GM23338 (cell line): ENCODE measurements at regions not wholly inside any gene's neighbourhood (a gene's known extent, or its start where the extent isn't known, plus 50 kb on each side); places are given as distances from the start of the nearest gene placed in this dataset.

Source experiments
- ATAC-seq: fragments of 200-7000 bp; cut with Tn5 transposase; 3 replicates; pipeline ENCODE4 v1.9.1; 2020
- DNase-seq: peaks from one replicate; pipeline ENCODE4 v3.0.0-alpha.2; 2015; ENCODE audit warnings: low spot score
- H2AFZ ChIP-seq: fragments of 200-600 bp; sonication (generic); 2 replicates; pipeline ENCODE4 v1.8.0; 2016; ENCODE audit warnings: antibody characterized with exemption, mild to moderate bottlenecking, moderate library complexity
- H3F3A ChIP-seq: fragments of 200-600 bp; sonication (generic); replicated peaks from 2 replicates; pipeline ENCODE4 v1.8.0; 2017; ENCODE audit warnings: antibody characterized with exemption, mixed run types, low read depth
- H3K27ac ChIP-seq: fragments of 200-600 bp; sonication (generic); 2 replicates; pipeline ENCODE4 v1.6.1; 2016; ENCODE audit warnings: low read depth
- H3K27me3 ChIP-seq: fragments of 200-600 bp; sonication (generic); 2 replicates; pipeline ENCODE4 v1.8.0; 2016; ENCODE audit warnings: mild to moderate bottlenecking, mixed run types, moderate library complexity; ENCODE audit not compliant: insufficient read depth
- H3K36me3 ChIP-seq: fragments of 200-600 bp; sonication (generic); 2 replicates; pipeline ENCODE4 v1.8.0; 2016; ENCODE audit warnings: mild to moderate bottlenecking; ENCODE audit not compliant: insufficient read depth
- H3K4me1 ChIP-seq: fragments of 200-600 bp; sonication (generic); 2 replicates; pipeline ENCODE4 v1.8.0; 2016; ENCODE audit warnings: mild to moderate bottlenecking, moderate library complexity; ENCODE audit not compliant: insufficient read depth
- H3K4me2 ChIP-seq: fragments of 200-600 bp; sonication (generic); 2 replicates; pipeline ENCODE4 v1.7.1; 2017; ENCODE audit warnings: mixed run types
- H3K4me3 ChIP-seq: fragments of 200-600 bp; sonication (generic); 2 replicates; pipeline ENCODE4 v1.6.1; 2016; ENCODE audit warnings: mixed run types
- H3K79me2 ChIP-seq: fragments of 200-600 bp; sonication (generic); replicated peaks from 2 replicates; pipeline ENCODE4 v1.8.0; 2017; ENCODE audit warnings: mild to moderate bottlenecking; ENCODE audit not compliant: insufficient read depth
- H3K9me2 ChIP-seq: fragments of 200-600 bp; sonication (generic); 2 replicates; pipeline ENCODE4 v1.8.0; 2017; ENCODE audit not compliant: insufficient read depth
- H4K20me1 ChIP-seq: fragments of 200-600 bp; sonication (generic); replicated peaks from 2 replicates; pipeline ENCODE4 v1.8.0; 2017; ENCODE audit warnings: mild to moderate bottlenecking; ENCODE audit not compliant: insufficient read depth
- H3K27ac Mint-ChIP-seq: 2 replicates; pipeline ENCODE4 v1.8.0; 2020; ENCODE audit warnings: inconsistent platforms, mild to moderate bottlenecking, moderate library complexity, mixed read lengths
- H3K27me3 Mint-ChIP-seq: 3 replicates; pipeline ENCODE4 v1.8.0; 2022; ENCODE audit warnings: low read depth, mild to moderate bottlenecking, moderate library complexity, mixed read lengths, inconsistent platforms; ENCODE audit not compliant: insufficient read depth, poor library complexity
- H3K36me3 Mint-ChIP-seq: 3 replicates; pipeline ENCODE4 v1.8.0; 2021; ENCODE audit warnings: low read depth, mild to moderate bottlenecking, inconsistent platforms, moderate library complexity, mixed read lengths
- H3K4me1 Mint-ChIP-seq: 3 replicates; pipeline ENCODE4 v1.8.0; 2020; ENCODE audit warnings: mild to moderate bottlenecking, inconsistent platforms, mixed read lengths
- H3K4me3 Mint-ChIP-seq: 3 replicates; pipeline ENCODE4 v1.8.0; 2021; ENCODE audit warnings: moderate library complexity, mild to moderate bottlenecking, inconsistent platforms, mixed read lengths
- H3K9me3 Mint-ChIP-seq: 3 replicates; pipeline ENCODE4 v1.8.0; 2020; ENCODE audit warnings: moderate library complexity, mild to moderate bottlenecking, inconsistent platforms, mixed read lengths
- EZH2 ChIP-seq: fragments of 200-600 bp; sonication (generic); IDR thresholded peaks from one replicate; pipeline ENCODE4 v1.8.0; 2017; ENCODE audit warnings: antibody characterized with exemption, mild to moderate bottlenecking, low read depth; ENCODE audit not compliant: unreplicated experiment
- EZH2phosphoT487 ChIP-seq: fragments of 200-600 bp; sonication (generic); IDR thresholded peaks from one replicate; pipeline ENCODE4 v1.8.1; 2018; ENCODE audit warnings: antibody characterized with exemption; ENCODE audit not compliant: unreplicated experiment
- JUNB ChIP-seq: IDR thresholded peaks from one replicate; pipeline ENCODE4 v1.6.1; 2016; ENCODE audit warnings: antibody characterized with exemption; ENCODE audit not compliant: unreplicated experiment
- STAT1 ChIP-seq: IDR thresholded peaks from one replicate; pipeline ENCODE4 v1.6.1; 2016; ENCODE audit warnings: antibody characterized with exemption; ENCODE audit not compliant: unreplicated experiment
- ZNF114 ChIP-seq: fragments of 250-450 bp; sonication (Bioruptor Pico); IDR thresholded peaks from 2 replicates; pipeline ENCODE4 v1.5.0; 2020; ENCODE audit warnings: mild to moderate bottlenecking, moderate library complexity
- ZNF331 ChIP-seq: fragments of 250-450 bp; sonication (Bioruptor Pico); IDR thresholded peaks from 2 replicates; pipeline ENCODE4 v1.5.0; 2020; ENCODE audit warnings: low read depth, mild to moderate bottlenecking, moderate library complexity
- TF ChIP-seq, protein P1 (sequence below), 2 experiments: fragments of 200-600 bp in 1 of 2; sonication (generic) in 1 of 2; conservative IDR thresholded peaks; 2 replicates each; pipeline versions ENCODE4 v1.5.1 to v1.6.1; 2016 to 2017; ENCODE audit warnings: antibody characterized with exemption in 2 of 2, low read depth in 2 of 2, mild to moderate bottlenecking in 2 of 2, moderate library complexity in 1 of 2
- TF ChIP-seq, protein P2 (sequence below): IDR thresholded peaks from 2 replicates; pipeline ENCODE4 v1.6.1; 2016; ENCODE audit warnings: antibody characterized with exemption

DNA sequence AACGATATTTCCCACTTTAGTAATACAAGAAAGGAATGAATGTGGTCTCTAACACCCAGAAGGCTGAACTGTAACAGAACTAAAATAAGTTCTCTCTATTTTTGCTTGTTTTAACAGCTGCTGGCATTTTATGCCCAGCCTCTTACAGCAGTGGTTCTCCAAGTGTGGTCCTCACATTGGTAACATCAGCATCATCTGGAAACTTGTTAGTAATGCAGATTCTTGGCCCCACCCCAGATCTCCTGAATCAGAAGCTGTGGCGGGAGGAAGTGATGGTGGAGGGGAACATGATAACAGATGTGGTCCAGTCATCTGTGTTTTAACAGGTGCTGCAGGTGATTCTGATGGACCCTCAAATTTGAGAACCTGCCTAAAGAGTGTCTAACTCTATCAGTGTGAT is 170.1 kb downstream of the TMEM26 start:
- TF ChIP-seq EZH2 = no peak
- no peaks in the 10 kb centered on the region for H3K4me1 ChIP-seq
- Mint-ChIP-seq H3K27me3 (no peaks in the 10 kb centered on the region), H3K9me3 (no peaks in the 10 kb centered on the region), H3K4me1 (no peaks in the 10 kb centered on the region), H3K36me3 (no peaks in the 10 kb centered on the region), H3K4me3 (no peak overlapping the region), H3K27ac (no peak overlapping the region)
- no peaks in the 10 kb centered on the region for H3K79me2 ChIP-seq
- no peak overlapping the region for H3K4me2 ChIP-seq
- H3K4me3 ChIP-seq = no peak overlapping the region
- no peaks in the 10 kb centered on the region for H3F3A ChIP-seq
- no peak for DNase-seq
- H2AFZ ChIP-seq = peak overlapping the region; percentile 34
- no peak for ATAC-seq
- H3K27me3 ChIP-seq = no peaks in the 10 kb centered on the region
- no peak overlapping the region for H3K27ac ChIP-seq
- H3K9me2 ChIP-seq = peaks cover 10% of the 10 kb centered on the region; the same call in 1 of the 2 replicates
- no peaks in the 10 kb centered on the region for H4K20me1 ChIP-seq
- no peaks in the 10 kb centered on the region for H3K36me3 ChIP-seq

GRCh38 chr10:61280303-61280702 is 172.9 kb downstream of the TMEM26 start:
- Histone ChIP-seq H3K36me3 (no peaks in the 10 kb centered on the region), H3K4me3 (no peak overlapping the region), H3K4me2 (no peak overlapping the region), H2AFZ (no peak overlapping the region), H3K27me3 (no peaks in the 10 kb centered on the region), H3K4me1 (no peaks in the 10 kb centered on the region), H3K79me2 (no peaks in the 10 kb centered on the region), H3K27ac (no peak overlapping the region), H3K9me2 (peaks cover 10% of the 10 kb centered on the region; the same call in 1 of the 2 replicates), H3F3A (no peaks in the 10 kb centered on the region), H4K20me1 (no peaks in the 10 kb centered on the region)
- no peaks in the 10 kb centered on the region for H3K27me3 Mint-ChIP-seq
- H3K36me3 Mint-ChIP-seq = no peaks in the 10 kb centered on the region
- H3K27ac Mint-ChIP-seq = no peak overlapping the region
- H3K4me1 Mint-ChIP-seq = no peaks in the 10 kb centered on the region
- DNase-seq (no peak), ATAC-seq (no peak)
- TF ChIP-seq, protein P1, sequence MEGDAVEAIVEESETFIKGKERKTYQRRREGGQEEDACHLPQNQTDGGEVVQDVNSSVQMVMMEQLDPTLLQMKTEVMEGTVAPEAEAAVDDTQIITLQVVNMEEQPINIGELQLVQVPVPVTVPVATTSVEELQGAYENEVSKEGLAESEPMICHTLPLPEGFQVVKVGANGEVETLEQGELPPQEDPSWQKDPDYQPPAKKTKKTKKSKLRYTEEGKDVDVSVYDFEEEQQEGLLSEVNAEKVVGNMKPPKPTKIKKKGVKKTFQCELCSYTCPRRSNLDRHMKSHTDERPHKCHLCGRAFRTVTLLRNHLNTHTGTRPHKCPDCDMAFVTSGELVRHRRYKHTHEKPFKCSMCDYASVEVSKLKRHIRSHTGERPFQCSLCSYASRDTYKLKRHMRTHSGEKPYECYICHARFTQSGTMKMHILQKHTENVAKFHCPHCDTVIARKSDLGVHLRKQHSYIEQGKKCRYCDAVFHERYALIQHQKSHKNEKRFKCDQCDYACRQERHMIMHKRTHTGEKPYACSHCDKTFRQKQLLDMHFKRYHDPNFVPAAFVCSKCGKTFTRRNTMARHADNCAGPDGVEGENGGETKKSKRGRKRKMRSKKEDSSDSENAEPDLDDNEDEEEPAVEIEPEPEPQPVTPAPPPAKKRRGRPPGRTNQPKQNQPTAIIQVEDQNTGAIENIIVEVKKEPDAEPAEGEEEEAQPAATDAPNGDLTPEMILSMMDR (conservative IDR thresholded peaks at IDR 0.05; ENCODE audit: low read depth in 2 of 2) = no peak
- TF ChIP-seq STAT1 (no peak), JUNB (no peak)
- TF ChIP-seq, protein P2, sequence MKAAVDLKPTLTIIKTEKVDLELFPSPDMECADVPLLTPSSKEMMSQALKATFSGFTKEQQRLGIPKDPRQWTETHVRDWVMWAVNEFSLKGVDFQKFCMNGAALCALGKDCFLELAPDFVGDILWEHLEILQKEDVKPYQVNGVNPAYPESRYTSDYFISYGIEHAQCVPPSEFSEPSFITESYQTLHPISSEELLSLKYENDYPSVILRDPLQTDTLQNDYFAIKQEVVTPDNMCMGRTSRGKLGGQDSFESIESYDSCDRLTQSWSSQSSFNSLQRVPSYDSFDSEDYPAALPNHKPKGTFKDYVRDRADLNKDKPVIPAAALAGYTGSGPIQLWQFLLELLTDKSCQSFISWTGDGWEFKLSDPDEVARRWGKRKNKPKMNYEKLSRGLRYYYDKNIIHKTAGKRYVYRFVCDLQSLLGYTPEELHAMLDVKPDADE = no peak
- no peaks in the 10 kb centered on the region for H3K9me3 Mint-ChIP-seq
- no peak overlapping the region for H3K4me3 Mint-ChIP-seq

GRCh38 chr10:61279400-61279799 is 173.8 kb downstream of the TMEM26 start:
- H4K20me1 ChIP-seq = no peaks in the 10 kb centered on the region
- TF ChIP-seq, protein P2 = no peak
- TF ChIP-seq STAT1 = no peak
- TF ChIP-seq ZNF114 = no peak
- TF ChIP-seq EZH2phosphoT487 = no peak
- TF ChIP-seq ZNF331 (CRISPR knock-in tag) = no peak
- TF ChIP-seq, protein P1 (conservative IDR thresholded peaks at IDR 0.05; ENCODE audit: low read depth in 2 of 2) = no peak
- no peak for TF ChIP-seq EZH2

More at GRCh38 chr10:61279400-61279799, 173.8 kb downstream of the TMEM26 start:
- Mint-ChIP-seq H3K27me3 (no peaks in the 10 kb centered on the region), H3K4me1 (no peaks in the 10 kb centered on the region), H3K27ac (no peak overlapping the region), H3K4me3 (no peak overlapping the region), H3K9me3 (no peaks in the 10 kb centered on the region), H3K36me3 (no peaks in the 10 kb centered on the region)
- DNase-seq = no peak
- Histone ChIP-seq H3K9me2 (peaks cover 10% of the 10 kb centered on the region; the same call in 1 of the 2 replicates), H3F3A (no peaks in the 10 kb centered on the region), H3K4me3 (no peak overlapping the region), H3K27ac (no peak overlapping the region), H2AFZ (no peak overlapping the region; the same call in 1 of the 2 replicates), H3K27me3 (no peaks in the 10 kb centered on the region), H3K4me2 (no peak overlapping the region), H3K79me2 (no peaks in the 10 kb centered on the region), H3K4me1 (no peaks in the 10 kb centered on the region), H3K36me3 (no peaks in the 10 kb centered on the region)
- ATAC-seq = no peak
